CD4-positive, alpha-beta T cell treated with Interleukin-15 for 1 hour (primary cell): ENCODE measurements at regions not wholly inside any gene's neighbourhood (a gene's known extent, or its start where the extent isn't known, plus 50 kb on each side); places are given as distances from the start of the nearest gene placed in this dataset.
"Not testable (repeated sequence)": the region's sequence is repeated elsewhere in the genome, so short reads cannot be mapped to it uniquely, and the experiment has no call there.

Experiments used
- DNase-seq: peaks from one replicate; pipeline ENCODE4 v3.0.0-alpha.2; 2020

GRCh38 chrX:786441-786881 lies 155.9 kb downstream of the SHOX start:
- no peak for DNase-seq

- no peak for DNase-seq
Observed at GRCh38 chrX:784829-785228, 154.2 kb downstream of the SHOX start.

DNA sequence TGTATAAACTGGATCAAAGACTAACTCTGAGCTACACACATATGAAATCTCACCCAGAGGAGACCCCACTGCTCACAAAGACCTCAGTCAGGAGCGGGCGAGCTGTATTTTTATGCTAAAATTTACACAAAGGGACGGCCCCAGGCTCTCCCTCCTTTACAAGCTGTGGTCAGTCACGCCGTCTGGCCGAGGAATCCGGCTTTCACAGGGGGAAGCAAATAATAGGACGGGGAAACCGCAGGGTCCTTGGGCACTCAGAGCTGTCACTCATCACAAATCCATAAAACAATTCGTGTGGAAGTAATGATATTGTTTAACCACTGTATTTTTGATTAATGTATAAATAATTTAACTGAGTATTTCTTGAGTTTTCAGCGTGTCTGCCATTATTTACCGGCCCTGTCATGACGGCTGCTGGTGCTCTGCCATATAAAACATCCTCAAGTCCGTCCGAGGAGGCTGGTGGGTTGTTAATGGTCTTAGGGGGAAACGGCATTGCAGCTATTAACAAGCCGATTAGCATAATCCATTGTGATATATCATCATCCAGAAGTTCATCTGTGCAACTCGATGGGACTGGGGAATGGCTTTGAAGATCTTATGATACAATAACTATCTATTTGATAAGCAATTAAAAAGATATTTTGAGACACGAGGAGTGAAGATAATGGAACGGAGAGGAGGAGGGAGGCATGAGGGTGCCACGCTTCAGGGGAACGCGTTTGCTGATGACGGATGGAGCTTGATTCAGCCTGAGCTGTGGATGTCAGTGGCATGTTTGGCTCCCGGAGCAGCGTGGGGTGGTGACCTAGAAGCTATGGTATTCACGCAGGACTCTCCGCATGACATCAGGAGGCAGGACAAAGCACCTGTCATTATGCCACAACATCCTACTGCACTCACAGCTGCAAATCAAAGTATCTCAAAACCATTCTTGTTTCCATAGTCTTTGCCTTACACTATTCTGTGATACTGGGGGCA lies 150.9 kb downstream of the SHOX start:
- DNase-seq: no peak

DNA sequence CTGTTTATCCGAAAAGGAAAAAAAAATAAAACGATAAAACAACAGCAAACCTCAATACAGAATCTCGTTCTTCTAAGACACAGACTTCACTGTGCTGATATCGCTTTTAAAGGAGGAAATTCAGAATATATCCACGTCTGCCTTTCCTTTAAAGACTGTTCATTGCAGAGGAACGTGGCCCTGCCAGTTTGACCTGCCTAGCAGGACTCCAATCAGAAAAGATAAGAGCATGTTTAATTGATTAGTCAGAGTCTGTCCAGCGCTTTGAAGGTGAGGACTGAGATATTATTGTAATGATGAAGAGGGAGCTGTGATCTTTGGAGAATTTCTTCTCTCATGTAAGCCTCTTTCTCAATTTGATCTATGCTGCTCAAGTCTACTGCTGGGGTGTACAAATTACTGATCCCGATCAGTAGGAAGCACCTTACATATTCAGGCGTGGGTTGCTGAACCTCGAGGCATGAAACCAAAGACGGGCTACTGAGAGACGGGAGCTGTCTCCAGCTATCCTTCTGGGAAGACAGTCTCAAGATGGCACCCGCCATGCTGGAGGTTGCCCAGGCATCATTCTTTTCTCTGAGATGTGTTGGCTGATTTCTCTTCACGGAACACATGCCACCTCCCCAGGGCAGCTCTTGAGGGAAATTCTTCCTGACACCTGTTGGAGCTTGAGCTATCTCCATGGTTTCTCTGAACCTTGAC lies 146.1 kb downstream of the SHOX start:
- no peak for DNase-seq

DNA sequence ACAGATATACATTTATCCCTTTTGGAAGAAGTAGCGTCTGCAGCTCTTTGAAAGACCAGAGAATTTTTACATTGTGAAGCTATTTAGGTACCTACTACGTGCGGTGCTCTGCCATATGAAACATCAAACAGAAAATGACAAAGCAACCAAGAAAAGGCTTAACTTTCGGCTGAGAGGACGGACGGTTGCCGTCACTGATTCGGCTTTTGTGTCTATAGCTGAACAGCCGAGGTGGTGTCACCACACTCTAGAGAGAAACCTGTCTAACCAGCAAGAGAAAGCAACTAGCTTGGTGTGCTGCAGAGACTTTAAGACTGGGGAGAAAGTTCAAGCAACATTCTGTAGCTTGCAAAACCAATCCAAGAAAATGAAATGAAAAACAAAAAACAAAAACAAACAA lies 145.5 kb downstream of the SHOX start:
- DNase-seq: no peak

DNA sequence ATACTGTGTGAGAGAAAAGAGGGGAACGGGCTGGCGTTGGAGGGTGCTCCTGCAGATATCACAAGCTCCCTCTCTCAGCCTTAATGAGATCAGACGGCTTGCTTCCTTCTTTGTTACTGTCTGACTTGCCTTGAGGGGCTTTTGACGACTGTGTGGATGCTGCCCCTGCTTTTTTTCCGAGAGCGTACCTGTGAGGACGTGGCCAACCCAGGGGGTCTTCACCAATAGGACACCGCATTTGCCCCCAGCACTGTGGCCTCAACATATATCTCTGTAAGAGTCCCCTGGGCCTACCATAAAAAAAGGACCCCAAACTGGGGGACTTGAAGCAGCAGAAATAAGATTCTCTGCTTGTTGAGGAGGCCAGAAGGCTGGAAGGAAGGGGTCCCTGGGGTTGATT lies 143.9 kb downstream of the SHOX start:
- DNase-seq: no peak

GRCh38 chrX:773292-774025 lies 142.9 kb downstream of the SHOX start:
- DNase-seq: no peak

DNA sequence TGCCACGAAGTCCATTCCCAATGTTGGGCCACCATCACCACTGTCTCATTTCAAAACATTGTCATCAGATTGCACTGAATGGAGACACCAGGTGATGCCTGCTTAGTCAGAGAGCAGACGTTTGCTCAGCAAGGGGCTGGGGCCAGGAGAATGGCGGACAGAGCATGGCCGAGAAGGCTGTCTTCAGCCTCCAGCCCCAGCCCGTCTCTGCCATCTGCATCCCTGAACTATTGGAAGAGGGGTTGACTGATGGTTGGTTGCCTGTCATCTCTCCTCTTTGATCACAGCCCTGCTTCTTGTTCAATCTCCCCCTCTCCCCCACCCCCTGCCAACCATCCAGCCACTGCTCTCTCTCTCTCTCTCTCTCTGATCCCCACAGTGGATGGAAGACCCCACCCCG lies 140.9 kb downstream of the SHOX start:
- no peak for DNase-seq

DNA sequence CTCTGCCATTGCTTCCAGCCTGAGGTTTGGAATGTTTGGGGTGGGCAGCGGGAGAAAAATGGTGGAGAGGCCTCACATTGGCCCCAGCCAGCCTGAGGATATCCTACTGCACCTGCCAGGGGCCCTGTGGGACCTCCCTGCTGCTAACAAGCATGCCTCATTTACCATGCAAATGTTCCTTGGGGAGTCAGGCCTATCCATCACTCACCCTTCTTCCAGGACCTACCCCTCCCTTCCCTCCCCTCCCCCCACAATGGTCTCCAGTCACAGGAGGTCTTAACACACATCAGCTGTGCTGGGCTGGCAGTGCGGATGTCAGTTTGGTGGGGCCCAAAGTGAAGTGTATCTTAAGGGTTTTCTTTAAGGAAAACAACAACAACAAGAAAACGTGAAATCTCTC lies 139.2 kb downstream of the SHOX start:
- no peak for DNase-seq

DNA sequence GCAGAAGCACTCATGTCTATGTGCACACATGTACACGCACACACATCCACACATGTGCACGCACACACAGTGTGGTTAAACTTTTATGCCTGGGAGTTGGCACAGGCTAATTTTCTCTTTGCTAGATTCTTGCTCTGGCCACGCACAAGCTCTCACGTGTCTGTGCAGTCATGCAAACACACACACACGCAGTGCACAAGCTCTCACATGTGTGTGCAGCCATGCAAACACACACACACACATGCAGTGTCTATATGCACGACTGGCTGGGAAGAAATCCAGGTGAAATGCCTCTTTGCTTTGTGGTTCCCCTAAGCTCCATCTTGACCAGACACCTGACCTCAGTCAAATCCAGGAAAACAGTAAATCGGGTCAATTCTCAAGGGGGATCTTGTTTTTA lies 138.0 kb downstream of the SHOX start:
- DNase-seq: no peak

- no peak for DNase-seq
Observed at GRCh38 chrX:758917-759316, 128.3 kb downstream of the SHOX start.

DNA sequence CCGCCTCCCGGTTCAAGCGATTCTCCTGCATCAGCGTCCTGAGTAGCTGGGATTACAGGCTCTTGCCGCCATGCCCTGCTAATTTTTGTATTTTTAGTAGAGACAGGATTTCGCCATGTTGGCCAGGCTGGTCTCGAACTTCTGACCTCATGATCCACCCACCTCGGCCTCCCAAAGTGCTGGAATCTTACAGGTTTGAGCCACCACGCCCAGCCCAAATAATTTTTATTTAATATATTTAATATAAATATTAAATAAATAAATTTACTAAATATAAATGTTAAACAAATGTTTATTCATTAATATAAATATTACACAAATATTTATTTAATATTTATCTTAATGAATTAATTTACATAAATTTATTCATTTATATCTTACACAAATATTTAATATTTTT lies 120.2 kb downstream of the SHOX start:
- DNase-seq: no peak

- no peak for DNase-seq
Observed at GRCh38 chrX:750263-750662, 119.7 kb downstream of the SHOX start.

GRCh38 chrX:747176-747575 lies 116.6 kb downstream of the SHOX start:
- DNase-seq: no peak

DNA sequence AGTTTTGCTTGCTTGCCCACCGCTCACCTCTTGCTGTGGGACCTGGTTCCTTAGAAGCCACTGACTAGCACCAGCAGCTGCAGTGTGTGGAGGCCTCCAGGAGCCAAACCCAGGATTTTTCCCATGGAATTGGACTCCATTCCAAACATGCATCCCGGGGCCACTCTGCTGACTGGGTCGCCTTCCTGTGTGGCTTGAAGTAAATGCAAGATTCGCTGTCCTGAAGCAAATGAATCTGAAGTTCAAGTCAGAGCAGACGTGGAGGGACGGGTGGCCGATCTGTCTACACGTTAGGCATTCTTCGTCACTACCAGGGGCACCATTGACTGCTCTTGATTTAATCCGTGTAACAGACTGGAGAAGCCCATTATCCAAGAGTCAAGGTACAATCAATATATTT lies 109.0 kb downstream of the SHOX start:
- no peak for DNase-seq

GRCh38 chrX:737021-737420 lies 106.4 kb downstream of the SHOX start:
- not testable (repeated sequence) for DNase-seq

DNA sequence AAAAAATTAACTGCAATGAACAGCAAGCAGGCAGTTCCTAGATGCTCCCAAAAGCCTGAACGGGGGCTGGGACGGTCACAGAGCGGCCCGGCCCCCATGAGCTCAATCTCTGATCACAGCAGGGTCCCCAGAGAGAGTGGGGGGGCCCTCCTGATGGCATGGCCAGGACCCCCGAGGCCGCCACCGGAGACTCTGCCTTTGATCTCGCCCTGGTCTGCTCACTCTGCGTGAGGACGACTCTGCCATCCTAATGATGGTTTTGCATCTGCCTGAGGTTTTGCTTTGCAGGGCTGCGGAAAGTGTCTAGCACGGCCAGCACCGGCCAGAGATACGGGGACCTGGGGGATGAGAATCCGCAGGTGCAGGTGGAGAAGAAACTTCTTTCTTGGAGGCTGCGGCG lies 103.8 kb downstream of the SHOX start:
- no peak for DNase-seq

GRCh38 chrX:733961-734360 lies 103.4 kb downstream of the SHOX start:
- DNase-seq: no peak

DNA sequence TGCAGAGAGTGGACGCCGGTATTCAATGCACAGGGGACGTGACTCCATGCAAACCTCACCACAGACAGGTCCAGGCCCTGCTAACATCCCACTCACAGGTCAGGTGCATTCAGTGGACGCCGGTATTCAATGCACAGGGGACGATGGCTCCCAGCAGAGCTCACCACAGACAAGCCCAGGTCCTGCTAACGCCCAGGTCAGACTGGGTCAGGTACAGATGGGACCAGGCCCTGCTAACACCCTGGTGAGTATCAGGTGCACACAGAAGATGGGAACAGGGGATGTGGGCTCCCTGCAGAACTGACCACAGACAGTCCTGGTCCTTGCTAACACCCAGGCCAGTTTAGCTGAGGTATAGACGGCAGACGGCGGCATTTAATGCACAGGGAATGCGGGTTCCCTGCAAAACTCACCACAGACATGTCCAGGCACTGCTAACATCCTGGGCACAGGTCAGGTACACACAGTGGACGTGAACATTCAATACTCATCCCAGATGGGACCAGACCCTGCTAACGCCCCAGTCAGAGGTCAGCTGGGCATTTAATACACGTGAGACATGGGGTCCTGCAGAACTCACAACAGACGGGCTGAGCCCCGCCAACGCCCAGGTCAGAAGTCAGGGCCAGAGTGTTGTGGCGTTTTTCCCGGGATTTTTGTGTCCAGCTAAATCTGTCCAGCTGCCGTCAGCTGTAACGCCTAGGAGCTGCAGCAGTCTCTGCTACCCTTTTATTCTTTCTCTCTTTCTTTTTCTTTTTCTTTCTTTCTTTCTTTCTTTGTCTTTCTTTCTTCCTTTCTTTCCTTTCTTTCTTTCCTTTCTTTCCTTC lies 99.2 kb downstream of the SHOX start:
- no peak for DNase-seq

DNA sequence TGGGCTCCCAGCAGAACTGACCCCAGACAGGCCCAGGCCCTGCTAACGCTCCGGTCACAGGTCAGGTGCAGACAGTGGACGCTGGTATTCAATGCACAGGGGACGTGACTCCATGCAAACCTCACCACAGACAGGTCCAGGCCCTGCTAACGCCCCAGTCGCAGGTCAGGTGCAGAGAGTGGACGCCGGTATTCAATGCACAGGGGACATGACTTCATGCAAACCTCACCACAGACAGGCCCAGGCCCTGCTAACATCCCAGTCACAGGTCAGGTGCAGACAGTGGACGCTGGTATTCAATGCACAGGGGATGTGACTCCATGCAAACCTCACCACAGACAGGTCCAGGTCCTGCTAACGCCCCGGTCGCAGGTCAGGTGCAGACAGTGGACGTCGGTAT lies 98.5 kb downstream of the SHOX start:
- not testable (repeated sequence) for DNase-seq

- DNase-seq: not testable (repeated sequence)
Observed at GRCh38 chrX:728639-729038, 98.0 kb downstream of the SHOX start.
